GM12892 (cell line): ENCODE measurements at regions not wholly inside any gene's neighbourhood (a gene's known extent, or its start where the extent isn't known, plus 50 kb on each side); places are given as distances from the start of the nearest gene placed in this dataset.
"Not testable (repeated sequence)": the region's sequence is repeated elsewhere in the genome, so short reads cannot be mapped to it uniquely, and the experiment has no call there.

Experiments used
- DNase-seq: peaks from one replicate; pipeline ENCODE4 v3.0.0; 2011; ENCODE audit not compliant: insufficient read length
- FAIRE-seq: peaks from 2 replicates; lab custom pipeline; 2011; peaks lifted over from hg19 to GRCh38; lab: Jason Lieb, UNC
- POLR2A ChIP-seq: IDR thresholded peaks from 2 replicates; pipeline ENCODE4 v1.6.1; 2011; ENCODE audit warnings: low read depth, low read length, control low read depth
- POLR2AphosphoS5 ChIP-seq: IDR thresholded peaks from 2 replicates; pipeline ENCODE4 v1.6.1; 2011; ENCODE audit warnings: low read depth, low read length, control low read depth
- TAF1 ChIP-seq: IDR thresholded peaks from 2 replicates; pipeline ENCODE4 v1.6.1; 2011; ENCODE audit warnings: low read depth, mild to moderate bottlenecking, control low read depth, low read length, borderline replicate concordance

DNA sequence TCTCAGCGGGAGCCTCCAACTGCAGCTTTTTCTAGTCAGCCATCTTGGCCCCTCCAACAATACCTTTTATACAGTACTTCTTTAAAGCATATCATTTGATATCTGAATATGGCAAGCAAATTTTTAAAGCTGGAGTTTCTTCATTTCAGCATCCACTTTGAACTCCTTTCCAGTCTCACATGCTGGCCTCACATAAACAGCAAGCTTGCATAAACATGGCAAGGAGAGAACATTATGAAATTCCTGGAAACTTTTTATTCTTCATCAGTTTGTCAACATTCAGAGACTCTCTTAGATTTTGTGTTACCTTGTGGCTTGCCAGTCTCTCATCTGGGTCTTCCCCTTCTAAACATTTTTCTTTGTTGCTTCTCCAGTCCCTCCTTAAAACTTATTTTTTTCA lies 745.3 kb downstream of the NR2F1-AS1 start:
- TF ChIP-seq POLR2A (no peak), POLR2AphosphoS5 (no peak), TAF1 (no peak)
- FAIRE-seq (no peak), DNase-seq (no peak)

DNA sequence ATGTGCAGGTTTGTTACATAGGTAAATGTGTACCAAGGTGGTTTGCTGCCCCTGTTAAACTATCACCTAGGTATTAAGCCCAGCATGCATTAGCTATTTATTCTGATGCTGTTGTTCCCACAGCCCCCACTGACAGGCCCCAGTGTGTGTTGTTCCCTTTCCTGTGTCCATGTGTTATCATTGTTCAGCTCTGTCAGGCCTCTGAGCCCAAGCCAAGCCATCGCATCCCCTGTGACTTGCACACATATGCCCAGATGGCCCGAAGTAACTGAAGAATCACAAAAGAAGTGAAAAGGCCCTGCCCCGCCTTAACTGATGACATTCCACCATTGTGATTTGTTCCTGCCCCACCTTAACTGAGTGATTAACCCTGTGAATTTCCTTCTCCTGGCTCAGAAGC lies 757.5 kb downstream of the NR2F1-AS1 start:
- not testable (repeated sequence) for DNase-seq, FAIRE-seq

DNA sequence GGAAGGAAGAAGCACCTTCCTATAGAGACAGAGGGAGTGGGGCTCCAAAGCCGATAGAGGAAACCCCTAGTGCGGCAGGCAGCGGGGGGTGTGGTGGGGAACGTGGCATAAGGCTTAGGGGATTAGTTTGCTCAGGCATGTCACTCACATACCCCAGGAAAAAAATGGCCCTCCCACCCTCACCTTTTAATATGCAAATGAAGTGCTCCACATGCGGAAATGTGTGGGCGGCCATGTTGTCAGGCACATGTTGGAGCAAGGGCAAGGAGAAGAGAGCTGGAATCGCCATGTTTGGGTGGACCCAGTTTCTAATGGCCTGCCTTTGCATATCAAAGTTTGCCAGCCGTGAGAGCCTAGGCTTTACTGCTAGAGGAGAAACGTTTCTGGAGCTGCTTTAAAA lies 758.8 kb downstream of the NR2F1-AS1 start:
- no peak for FAIRE-seq
- DNase-seq = no peak
- TF ChIP-seq POLR2AphosphoS5 (no peak), TAF1 (no peak), POLR2A (no peak)

DNA sequence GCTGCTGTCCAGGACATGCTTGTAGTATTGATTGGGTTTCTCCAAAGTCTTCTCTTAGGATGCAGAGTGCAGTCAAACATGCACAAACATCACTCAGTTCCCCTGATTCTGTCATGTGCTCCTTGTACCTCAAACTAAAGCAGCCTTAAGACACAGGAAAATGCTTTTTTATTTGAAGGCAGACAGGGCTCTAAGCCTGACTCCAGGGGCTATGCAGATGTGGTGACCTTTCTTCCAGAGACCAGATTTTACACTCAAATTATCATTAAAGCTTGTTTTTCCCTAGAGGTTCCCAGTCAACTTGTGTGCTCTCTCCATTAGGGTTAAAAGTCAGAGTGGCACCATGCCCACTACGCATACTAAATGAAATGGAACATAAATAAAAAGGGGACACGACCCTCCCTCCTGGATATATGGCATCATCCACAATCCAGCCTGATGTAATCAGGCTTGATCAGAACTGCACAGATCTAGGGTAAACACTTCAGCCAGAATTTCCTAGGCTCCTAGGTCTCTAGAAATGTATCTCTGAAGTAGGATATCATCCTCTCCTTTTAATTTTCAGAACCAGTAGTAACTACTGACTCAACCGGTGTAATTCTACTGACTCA lies 771.1 kb downstream of the NR2F1-AS1 start:
- TF ChIP-seq POLR2AphosphoS5 = no peak
- no peak for TF ChIP-seq POLR2A
- no peak for TF ChIP-seq TAF1
- no peak for DNase-seq
- no peak for FAIRE-seq

DNA sequence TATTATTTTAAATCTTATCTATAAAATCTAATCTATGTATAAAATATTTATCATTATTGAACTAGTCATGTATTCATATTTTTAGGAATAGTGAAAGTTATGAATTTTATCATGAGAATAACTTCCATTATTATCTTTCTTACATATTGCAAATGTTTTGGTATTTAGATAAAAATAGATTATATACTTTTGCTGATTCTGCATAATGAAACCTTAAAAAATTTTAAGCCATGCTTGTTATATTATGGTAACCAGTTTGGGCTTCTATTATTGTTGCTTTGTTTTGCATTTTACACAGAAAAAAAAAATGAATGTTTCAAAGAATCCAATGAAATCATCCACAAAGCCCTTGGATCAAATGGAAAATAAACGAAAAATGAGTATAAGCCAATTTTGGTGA lies 772.5 kb downstream of the NR2F1-AS1 start:
- DNase-seq = no peak
- TF ChIP-seq TAF1 (no peak), POLR2A (no peak), POLR2AphosphoS5 (no peak)
- FAIRE-seq = no peak

DNA sequence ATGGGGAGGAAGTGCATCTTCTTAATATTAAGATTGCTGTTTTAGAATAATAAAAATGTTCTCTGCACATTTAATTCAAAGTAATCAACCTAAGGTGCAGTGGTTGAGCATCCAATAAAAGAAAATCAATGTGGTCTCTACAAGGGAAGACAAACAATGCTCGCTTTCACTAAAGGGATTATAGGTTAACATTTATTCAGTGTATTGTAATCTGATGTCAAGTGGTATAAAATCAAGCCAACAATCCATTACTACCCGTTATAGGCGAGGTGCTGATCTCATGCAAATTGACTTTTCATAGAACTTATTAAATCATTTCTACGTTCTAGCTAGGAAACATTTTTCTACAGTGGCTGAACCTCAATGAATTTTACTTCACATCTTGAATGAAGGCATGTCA lies 773.9 kb downstream of the NR2F1-AS1 start:
- FAIRE-seq (no peak), DNase-seq (no peak)
- TF ChIP-seq TAF1 = no peak
- no peak for TF ChIP-seq POLR2AphosphoS5
- TF ChIP-seq POLR2A = no peak

DNA sequence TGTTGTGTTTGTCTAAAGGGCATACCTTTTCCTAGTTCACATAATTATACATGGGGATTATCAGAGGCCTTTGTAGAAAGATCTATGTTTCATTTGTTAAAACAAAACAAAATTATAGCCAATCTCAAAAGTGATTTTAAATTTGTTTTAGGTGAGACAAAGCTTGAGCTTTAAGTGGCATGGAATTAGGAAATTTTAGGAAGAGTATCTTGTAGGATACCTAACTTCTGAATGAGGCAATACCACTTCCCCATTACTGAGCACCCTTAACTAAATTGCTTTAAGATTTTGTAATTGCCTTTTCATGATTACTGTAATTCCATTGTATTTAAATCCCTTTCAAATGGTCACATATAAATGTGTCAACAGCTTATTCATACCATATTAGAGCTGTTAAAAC lies 775.6 kb downstream of the NR2F1-AS1 start:
- FAIRE-seq = no peak
- no peak for TF ChIP-seq TAF1
- no peak for TF ChIP-seq POLR2A
- DNase-seq = no peak

DNA sequence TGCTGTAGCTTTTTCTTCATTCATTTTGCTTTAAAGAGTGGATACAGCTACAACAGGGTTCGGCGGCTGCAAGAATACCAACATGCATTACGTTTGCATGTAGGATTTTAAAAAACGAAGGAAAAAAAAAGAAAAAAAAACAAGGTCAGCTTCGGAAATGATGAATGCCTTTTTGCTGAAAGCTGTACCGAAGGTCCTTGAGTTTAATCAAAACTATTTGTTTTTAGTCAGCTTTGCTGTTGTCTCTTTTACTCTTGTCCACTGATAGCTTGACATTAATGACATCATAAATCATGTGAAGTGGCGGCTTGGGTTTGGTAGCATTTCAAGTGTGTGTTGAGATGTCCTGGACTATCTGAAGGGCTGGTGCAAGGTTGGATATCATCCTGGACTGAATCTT lies 779.1 kb downstream of the NR2F1-AS1 start:
- FAIRE-seq = no peak
- no peak for TF ChIP-seq POLR2AphosphoS5
- TF ChIP-seq TAF1 = no peak
- TF ChIP-seq POLR2A = no peak
- no peak for DNase-seq

DNA sequence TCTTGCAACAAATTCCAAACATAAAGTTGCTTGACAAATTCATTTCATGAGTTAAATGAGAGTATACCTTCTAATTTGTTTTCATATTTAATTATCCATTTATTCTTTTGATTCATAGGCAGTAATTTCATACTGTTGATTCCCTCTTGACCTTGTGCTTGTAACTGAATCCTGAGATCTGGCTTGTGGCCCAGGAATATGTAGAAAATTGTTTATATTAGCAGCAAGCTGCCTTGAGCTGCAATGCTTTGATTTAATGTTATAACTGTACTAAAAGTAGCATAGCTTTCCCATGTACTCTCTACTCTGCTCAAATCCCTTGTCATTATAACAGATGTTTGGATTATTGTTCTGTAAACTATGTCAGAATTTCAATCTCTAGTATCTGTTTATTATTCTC lies 780.7 kb downstream of the NR2F1-AS1 start:
- TF ChIP-seq POLR2A = no peak
- no peak for TF ChIP-seq TAF1
- no peak for TF ChIP-seq POLR2AphosphoS5
- FAIRE-seq (no peak), DNase-seq (no peak)

DNA sequence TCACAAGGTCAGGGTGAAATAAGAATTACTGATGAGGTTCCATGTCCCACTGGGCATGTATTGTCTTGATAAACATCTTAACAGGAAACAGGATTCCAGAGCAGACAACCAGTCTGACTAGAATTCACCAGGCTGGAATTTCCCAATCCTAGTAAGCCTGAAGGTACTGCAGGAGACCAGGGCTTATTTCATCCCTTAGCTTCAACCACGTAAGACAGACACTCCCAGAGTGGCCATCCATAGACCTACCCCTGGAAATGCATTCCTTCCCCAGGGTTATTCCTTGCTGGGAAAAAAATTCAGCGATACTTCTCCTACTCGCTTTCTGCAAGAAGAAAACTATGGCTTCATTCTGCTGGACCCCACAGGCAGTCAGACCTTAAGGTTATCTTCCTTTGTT lies 785.4 kb downstream of the NR2F1-AS1 start:
- FAIRE-seq (no peak), DNase-seq (no peak)
- TF ChIP-seq TAF1 (no peak), POLR2AphosphoS5 (no peak), POLR2A (no peak)

DNA sequence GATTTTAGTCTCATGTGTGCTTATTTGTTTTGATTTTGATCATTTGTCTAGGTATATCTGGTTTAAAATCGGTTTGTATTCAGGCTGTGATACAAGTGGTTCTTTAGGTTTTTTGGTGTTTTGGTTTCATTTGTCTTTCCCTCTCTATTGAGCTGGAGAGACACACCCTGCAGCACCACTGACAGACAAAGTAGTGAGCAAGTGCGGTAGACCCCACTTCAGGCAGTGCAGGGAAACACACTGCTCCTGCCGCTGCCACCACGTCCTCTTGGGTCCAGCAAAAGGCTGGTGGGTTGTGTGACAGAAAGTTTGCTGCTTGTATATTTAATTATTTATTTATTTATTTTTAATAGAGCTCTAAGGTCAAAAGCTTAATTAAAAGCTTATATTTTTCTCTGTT lies 801.0 kb downstream of the NR2F1-AS1 start:
- DNase-seq (no peak), FAIRE-seq (no peak)
- no peak for TF ChIP-seq POLR2A
- no peak for TF ChIP-seq POLR2AphosphoS5
- TF ChIP-seq TAF1 = no peak

DNA sequence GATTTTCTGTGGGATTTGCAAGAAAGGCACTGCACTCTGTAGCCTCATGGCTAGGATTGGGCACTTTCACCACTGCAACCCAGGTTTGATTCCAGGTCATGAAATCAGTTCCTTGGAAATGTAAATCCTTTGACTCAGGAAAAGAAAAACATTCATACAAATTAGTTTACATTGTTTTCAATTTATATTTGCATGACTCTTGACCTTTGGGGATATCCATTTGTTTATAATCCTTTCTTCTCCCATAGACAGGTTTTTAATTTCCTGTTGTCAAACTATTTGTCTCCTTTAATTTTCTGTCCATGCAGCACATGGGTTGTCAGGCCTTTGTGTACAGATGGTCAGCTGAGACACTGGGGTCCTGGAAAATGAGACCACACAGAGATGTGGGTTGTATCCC lies 801.5 kb downstream of the NR2F1-AS1 start:
- TF ChIP-seq POLR2AphosphoS5 = no peak
- no peak for TF ChIP-seq TAF1
- DNase-seq (no peak), FAIRE-seq (no peak)

DNA sequence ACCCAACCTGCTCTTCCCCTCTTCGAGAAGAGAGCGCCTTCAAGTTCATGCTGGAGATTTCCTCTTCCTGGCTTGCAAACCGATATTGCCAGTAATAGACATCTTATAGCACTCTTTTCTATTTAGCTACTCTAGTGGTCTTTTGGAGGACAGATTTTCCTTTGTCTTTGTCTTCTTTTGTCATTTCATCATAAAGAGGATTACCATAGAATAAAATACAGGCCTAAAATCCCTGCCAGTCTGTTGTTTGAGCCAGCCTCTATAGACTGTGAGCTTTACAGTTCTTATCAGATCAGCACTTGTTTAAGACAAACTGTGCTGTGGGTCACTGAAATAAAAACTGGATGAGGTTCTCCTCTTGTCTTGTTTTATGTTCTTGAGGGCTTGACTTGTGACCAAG lies 802.8 kb downstream of the NR2F1-AS1 start:
- TF ChIP-seq TAF1 (no peak), POLR2A (no peak), POLR2AphosphoS5 (no peak)
- DNase-seq (no peak), FAIRE-seq (no peak)

DNA sequence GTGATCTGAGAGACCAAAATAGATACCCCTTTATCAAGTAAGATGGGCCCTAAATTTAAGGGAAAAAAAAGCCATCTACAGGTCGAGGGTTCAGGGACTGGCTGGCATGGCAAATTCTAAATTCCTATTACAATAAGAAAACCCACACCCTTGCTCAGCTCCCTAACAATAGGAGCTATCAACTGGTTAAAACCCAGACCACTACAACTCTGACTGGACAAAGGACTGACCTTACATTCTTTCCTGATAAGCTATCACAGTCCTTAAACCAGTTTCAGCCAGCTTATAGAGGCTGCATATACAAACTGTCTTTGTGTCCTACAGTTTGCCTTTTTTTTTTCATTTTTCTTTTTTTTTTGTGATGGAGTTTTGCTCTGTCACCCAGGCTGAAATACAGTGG lies 803.6 kb downstream of the NR2F1-AS1 start:
- FAIRE-seq (no peak), DNase-seq (no peak)
- TF ChIP-seq POLR2AphosphoS5 = no peak
- TF ChIP-seq POLR2A = no peak
- TF ChIP-seq TAF1 = no peak
